NCI-H446 (cell line): ENCODE measurements at regions not wholly inside any gene's neighbourhood (a gene's known extent, or its start where the extent isn't known, plus 50 kb on each side); places are given as distances from the start of the nearest gene placed in this dataset.
"Not testable (repeated sequence)": the region's sequence is repeated elsewhere in the genome, so short reads cannot be mapped to it uniquely, and the experiment has no call there.

Source experiments
- DNase-seq, 2 experiments: peaks; one replicate each; lab custom pipeline; 2025; lab: John Stamatoyannopoulos, UW

- not testable (repeated sequence) for DNase-seq
Observed at GRCh38 chr9:97248252-97248651, 59.2 kb upstream of the CCDC180 start.

- DNase-seq: no peak
Observed at GRCh38 chr9:97243606-97244005, 63.9 kb upstream of the CCDC180 start.

DNA sequence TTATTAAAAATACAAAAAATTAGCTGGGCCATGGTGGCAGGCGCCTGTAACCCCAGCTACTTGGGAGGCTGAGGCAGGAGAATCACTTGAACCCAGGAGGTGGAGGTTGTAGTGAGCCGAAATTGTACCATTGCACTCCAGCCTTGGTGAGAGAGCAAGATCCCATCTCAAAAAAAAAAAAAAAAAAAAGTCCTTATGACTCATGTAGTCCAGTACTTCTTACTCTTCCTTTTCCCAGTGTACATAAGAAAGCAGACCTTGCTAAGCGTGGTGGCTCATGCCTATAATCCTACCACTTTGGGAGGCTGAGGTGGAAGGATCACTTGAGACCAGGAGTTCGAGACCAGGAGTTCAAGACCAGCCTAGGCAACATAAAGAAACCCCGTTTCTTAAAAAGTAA lies 66.0 kb upstream of the CCDC180 start:
- DNase-seq: not testable (repeated sequence)

- no peak for DNase-seq
Observed at GRCh38 chr9:97237951-97238889, 69.2 kb upstream of the CCDC180 start.

DNA sequence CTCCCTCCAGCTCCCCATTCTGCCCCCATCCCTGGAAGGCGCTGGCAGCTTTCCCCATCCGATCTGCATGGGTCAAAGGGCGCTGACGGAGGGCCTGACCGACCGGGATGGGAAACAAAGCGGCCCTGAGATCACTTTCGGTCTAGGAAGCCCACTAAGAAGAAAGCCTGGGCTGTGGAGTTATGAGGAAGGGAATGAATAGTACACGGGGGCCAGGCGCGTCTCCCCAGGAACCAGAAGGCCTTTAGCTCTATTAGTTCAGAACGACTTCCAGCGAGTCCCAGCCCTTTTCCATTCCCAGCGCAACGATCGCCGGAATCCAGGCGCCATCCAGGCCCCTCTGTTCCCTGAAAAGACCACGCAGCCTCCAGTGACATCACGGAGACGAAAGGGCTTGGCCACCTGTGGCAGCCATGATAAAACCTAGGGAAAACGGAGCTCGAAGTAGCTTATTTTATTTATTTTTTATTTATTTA lies 70.1 kb upstream of the CCDC180 start:
- no peak for DNase-seq

DNA sequence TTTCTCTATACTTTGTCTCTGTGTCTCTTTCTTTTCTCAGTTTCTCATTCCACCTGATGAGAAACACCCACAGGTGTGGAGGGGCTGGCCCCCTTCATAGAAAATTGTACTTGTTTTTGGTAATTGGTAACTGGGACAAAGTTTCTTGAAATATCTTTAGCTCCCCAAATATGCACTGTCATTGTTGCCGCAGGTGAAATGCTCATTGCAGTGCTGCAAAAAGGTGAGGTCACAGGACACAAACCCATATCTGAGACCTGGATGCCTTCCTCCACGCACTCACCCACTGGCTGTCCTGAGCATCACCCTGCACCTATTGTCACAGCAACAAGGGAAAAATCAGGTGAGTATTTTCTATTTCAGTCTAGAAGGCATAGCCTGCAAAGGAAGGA lies 74.5 kb upstream of the CCDC180 start:
- DNase-seq: not testable (repeated sequence)

DNA sequence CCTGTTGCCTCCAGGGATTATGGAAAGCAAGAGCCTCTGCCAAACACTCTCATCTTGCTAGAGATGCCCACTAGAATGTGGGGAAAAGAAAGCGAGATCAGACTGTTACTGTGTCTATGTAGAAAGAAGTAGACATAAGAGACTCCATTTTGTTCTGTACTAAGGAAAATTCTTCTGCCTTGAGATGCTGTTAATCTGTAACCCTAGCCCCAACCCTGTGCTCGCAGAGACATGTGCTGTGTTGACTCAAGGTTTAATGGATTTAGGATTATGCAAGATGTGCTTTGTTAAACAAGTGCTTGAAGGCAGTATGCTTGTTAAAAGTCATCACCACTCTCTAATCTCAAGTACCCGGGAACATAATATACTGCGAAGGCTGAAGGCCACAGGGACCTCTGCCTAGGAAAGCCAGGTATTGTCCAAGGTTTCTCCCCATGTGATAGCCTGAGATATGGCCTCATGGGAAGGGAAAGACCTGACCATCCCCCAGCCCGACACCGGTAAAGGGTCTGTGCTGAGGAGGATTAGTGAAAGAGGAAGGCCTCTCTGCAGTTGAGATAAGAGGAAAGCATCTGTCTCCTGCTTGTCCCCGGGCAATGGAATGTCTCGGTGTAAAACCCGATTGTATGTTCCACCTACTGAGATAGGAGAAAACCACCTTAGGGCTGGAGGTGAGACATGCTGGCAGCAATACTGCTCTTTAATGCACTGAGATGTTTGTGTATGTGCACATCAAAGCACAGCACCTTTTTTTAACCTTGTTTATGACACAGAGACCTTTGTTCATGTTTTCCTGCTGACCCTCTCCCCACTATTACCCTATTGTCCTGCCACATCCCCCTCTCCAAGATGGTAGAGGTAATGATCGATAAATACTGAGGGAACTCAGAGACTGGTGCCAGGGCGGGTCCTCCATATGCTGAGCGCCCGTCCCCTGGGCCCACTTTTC lies 75.1 kb upstream of the CCDC180 start:
- not testable (repeated sequence) for DNase-seq

DNA sequence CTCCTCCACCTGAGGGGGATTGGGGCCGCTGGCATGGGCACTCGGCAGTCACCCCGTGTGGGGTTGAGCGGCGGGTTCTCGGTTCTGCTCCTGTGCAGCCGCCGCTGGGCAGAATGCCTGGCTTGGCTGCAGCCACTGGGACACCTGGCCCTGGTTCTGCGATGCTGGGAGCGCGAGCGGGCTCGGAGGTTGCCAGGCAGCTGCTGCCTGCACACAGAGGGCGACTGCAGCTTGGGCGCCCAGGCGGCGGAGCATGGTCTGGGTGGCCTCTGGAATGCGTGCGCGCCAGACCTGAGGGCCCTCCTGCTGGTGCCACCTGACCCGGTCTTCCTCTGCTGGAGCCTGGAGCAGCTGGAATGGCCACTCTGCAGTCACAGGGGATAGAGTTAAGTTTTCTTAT lies 85.1 kb upstream of the CCDC180 start:
- not testable (repeated sequence) for DNase-seq

- not testable (repeated sequence) for DNase-seq
Observed at GRCh38 chr9:97221478-97222355, 85.7 kb upstream of the CCDC180 start.

DNA sequence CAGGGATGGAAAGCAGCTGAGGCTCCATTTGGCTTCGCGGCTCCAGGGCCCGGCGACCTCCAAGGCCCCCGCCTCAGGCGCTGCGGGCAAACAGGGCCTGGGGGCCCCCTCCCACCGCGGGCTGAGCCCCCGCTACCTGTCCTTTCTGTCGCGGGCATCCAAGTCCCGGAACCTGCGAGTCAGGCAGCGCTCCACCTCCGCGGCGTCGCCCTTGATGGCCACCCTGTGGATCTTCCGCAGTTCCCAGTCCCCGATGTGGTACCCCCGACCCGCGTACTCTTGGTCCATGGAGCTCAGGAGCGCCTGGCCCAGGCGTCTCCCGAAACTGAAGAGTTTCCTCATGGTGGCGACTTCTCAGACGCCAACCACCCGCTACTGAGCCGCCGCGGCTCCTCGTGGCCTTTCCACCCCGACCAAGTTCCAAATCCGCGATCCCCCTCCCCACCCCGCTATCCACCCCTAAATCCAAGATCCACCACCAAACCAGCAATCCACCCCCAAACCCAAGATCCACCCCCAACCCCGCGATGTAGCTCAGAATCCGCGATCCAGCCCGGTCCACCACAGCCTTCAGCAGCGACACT lies 86.5 kb upstream of the CCDC180 start:
- no peak for DNase-seq

GRCh38 chr9:97220396-97220795 lies 87.1 kb upstream of the CCDC180 start:
- DNase-seq: not testable (repeated sequence)

- DNase-seq: not testable (repeated sequence)
Observed at GRCh38 chr9:97219443-97220140, 87.9 kb upstream of the CCDC180 start.

DNA sequence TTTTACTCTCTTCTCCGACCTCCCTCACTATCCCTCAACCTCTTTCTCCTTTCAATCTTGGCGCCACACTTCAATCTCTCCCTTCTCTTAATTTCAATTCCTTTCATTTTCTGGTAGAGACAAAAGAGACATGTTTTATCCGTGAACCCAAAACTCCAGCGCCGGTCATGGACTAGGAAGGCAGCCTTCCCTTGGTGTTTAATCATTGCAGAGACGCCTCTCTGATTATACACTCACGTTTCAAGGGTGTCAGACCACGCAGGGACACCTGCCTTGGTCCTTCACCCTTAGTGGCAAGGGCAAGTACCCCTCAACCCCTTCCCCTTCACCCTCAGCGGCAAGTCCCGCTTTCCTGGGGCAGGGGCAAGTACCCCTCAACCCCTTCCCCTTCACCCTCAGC lies 92.3 kb upstream of the CCDC180 start:
- not testable (repeated sequence) for DNase-seq

DNA sequence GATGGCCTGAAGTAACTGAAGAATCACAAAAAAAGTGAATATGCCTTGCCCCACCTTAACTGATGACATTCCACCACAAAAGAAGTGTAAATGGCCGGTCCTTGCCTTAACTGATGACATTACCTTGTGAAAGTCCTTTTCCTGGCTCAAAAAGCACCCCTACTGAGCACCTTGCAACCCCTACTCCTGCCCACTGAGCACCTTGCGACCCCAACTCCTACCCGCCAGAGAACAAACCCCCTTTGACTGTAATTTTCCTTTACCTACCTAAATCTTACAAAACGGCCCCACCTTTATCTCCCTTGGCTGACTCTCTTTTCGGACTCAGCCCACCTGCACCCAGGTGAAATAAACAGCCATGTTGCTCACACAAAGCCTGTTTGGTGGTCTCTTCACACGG lies 92.9 kb upstream of the CCDC180 start:
- DNase-seq: not testable (repeated sequence)

- not testable (repeated sequence) for DNase-seq
Observed at GRCh38 chr9:97199683-97200082, 107.8 kb upstream of the CCDC180 start.

DNA sequence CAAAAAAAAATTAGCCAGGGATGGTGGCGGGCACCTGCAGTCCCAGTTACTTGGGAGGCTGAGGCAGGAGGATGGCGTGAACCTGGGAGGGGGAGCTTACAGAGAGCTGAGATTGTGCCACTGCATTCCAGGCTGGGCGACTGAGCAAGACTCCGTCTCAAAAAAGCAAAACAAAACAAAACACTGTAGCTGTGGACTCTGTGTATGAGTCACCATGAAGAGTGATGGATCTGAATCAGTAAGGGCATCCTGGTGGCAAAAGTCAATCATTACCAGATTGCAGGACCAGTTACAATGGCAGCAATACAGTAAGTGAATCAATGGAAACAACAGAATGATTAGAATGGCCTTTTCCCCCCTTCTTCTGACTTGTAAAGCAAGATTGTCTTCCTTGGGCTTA lies 113.7 kb upstream of the CCDC180 start:
- not testable (repeated sequence) for DNase-seq

DNA sequence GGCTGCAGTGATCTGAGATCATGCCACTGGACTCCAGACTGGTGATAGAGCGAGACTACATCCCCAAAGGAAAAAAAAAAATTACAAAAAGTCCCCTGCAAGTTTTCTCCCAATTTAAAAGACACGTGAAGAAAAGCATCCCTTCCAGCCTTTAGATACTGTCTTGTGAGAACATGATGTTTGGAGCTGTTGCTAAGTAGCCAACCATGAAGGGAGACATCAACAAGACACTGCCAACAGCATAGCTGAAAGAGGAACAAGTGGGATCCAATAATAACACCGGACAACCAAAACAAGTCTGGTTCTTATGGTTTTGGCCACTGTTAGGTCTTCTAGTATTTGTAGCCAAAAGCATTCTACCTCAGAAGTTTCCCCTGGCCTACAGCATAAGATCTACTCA lies 118.9 kb upstream of the CCDC180 start:
- DNase-seq: no peak

DNA sequence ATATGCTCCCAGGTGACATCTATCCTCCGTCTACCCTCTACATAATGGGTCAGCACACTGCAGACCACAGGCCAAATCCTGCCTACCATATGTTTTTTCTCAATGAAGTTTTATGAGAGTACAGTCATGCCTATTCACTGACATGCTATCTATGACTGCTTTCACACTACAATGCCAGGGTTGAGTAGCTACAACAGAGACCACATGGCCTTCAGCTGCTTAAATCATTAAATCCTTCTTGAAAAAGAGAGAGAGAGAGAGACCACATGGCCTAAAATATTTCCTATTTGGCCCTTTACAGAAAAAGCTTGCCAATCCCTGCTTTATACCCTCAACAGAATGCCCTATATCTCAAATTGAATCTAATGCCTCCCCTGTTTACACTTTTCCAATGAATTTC lies 119.8 kb upstream of the CCDC180 start:
- DNase-seq: not testable (repeated sequence)

DNA sequence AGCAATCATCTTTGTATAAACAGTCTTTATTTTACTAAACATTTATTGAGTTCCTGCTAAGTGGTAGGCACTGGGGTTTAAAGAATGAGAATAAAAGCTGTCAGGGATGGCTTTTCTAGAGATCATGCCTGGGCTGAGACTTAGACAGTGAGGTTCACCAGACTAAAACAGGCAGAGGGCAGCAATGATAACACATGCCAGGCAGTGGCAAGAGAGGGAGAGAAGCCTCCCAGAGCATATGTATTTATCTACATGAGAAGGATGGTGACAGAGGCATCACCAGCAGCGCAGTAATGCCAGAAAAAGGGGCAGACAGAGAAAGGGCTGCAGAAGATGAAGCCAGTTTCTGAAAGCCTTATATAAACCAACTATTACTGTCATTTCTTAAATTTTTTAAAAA lies 121.0 kb upstream of the CCDC180 start:
- no peak for DNase-seq

GRCh38 chr9:97182532-97182931 lies 124.9 kb upstream of the CCDC180 start:
- DNase-seq: not testable (repeated sequence)
